ENCODE measurements at regions not wholly inside any gene's neighbourhood (a gene's known extent, or its start where the extent isn't known, plus 50 kb on each side); places are given as distances from the start of the nearest gene placed in this dataset.

DNA sequence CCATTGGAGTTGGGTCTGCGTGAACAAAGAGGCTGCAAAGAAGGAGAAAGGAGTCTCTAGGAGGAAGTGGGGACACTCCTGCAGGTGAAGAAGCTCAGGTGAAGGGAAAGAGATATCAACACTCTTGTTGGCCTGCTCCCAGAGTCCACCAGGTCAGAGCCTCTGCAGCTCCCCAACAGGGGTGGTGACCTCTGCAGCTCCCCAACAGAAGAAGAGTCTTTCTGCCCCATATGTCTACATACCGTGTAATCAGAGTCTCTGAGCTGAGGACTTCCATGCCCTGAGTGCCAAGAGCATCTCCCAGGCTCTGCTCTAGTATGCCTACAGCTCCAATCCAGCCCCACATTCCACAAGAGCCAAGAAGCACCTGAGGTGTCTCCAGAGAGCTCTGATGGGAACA, 67.4 kb upstream of the TRPC7 start:
- TF ChIP-seq, protein P1, sequence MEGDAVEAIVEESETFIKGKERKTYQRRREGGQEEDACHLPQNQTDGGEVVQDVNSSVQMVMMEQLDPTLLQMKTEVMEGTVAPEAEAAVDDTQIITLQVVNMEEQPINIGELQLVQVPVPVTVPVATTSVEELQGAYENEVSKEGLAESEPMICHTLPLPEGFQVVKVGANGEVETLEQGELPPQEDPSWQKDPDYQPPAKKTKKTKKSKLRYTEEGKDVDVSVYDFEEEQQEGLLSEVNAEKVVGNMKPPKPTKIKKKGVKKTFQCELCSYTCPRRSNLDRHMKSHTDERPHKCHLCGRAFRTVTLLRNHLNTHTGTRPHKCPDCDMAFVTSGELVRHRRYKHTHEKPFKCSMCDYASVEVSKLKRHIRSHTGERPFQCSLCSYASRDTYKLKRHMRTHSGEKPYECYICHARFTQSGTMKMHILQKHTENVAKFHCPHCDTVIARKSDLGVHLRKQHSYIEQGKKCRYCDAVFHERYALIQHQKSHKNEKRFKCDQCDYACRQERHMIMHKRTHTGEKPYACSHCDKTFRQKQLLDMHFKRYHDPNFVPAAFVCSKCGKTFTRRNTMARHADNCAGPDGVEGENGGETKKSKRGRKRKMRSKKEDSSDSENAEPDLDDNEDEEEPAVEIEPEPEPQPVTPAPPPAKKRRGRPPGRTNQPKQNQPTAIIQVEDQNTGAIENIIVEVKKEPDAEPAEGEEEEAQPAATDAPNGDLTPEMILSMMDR (IDR thresholded peaks at IDR 0.05) = no peak
- no peak for TF ChIP-seq POLR2A (IDR thresholded peaks at IDR 0.05)

All from lower leg skin (tissue), 3 donors.